ENCODE measurements at regions not wholly inside any gene's neighbourhood (a gene's known extent, or its start where the extent isn't known, plus 50 kb on each side); places are given as distances from the start of the nearest gene placed in this dataset.

- no peak for DNase-seq
Measured at GRCh38 chr10:130519791-130520190, 383.6 kb downstream of the GLRX3 start.

- no peak for DNase-seq
Measured at GRCh38 chr10:130531312-130531711, 395.1 kb downstream of the GLRX3 start.

GRCh38 chr10:130541090-130541489 lies 404.9 kb downstream of the GLRX3 start:
- DNase-seq: no peak

DNA sequence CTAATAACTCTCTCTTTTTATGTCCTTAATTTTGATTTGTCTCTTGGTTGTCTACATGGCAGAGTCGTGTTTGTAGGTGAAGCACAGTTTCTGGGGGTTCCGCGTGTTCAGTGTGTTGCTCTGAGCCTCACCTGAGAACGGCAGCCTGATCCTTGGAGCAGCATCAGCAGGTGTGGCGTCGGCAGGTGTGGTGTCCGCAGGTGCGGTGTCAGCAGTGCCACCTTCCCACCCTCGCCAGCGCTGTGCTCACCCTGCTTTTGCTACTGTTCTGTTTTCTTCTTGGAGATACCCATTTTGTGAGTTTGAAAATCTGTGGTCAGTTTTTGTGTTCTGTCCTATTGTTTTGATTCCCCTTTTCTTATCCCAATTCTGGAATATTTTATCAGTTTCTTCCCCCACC lies 406.6 kb downstream of the GLRX3 start:
- DNase-seq: no peak

DNA sequence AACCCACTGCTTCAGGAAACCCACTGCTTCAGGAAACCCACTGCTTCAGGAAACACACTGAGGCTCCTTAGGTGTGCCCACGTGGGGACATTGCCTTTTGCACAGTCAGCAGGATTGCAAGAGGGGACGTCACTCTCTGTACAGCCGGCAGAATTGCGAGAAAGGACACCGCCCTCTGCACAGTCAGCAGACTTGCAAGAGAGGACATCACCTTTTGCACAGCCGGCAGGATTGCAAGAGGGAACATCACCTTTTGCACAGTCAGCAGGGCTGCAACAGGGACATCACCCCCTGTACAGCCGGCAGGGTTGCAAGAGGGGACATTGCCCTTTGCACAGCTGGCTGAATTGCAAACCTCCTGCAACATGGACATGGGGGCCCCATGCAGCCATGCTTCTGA lies 407.6 kb downstream of the GLRX3 start:
- DNase-seq: no peak

- no peak for DNase-seq
Measured at GRCh38 chr10:130545122-130545521, 408.9 kb downstream of the GLRX3 start.

DNA sequence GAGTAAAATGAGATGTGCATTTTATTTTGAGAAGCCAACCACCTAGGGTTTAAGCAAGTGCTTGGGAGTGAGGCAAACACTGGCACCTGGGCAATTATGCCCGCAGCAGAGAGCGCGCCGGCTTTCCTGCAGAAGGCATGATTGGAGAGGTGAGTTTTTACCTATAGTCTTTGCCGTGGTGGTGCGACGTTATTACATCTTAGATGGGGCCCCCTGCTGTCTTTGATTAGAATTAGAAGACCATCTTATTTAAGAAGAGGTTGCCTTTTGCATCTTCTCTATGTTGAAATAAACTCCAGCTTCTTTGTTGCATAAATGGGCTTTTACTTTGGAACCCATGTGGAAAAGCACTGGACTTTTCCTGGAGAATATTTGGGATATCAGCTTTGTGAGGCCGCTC lies 409.5 kb downstream of the GLRX3 start:
- no peak for DNase-seq

GRCh38 chr10:130546841-130547240 lies 410.6 kb downstream of the GLRX3 start:
- DNase-seq: no peak

- no peak for DNase-seq
Measured at GRCh38 chr10:130547368-130547767, 411.2 kb downstream of the GLRX3 start.

DNA sequence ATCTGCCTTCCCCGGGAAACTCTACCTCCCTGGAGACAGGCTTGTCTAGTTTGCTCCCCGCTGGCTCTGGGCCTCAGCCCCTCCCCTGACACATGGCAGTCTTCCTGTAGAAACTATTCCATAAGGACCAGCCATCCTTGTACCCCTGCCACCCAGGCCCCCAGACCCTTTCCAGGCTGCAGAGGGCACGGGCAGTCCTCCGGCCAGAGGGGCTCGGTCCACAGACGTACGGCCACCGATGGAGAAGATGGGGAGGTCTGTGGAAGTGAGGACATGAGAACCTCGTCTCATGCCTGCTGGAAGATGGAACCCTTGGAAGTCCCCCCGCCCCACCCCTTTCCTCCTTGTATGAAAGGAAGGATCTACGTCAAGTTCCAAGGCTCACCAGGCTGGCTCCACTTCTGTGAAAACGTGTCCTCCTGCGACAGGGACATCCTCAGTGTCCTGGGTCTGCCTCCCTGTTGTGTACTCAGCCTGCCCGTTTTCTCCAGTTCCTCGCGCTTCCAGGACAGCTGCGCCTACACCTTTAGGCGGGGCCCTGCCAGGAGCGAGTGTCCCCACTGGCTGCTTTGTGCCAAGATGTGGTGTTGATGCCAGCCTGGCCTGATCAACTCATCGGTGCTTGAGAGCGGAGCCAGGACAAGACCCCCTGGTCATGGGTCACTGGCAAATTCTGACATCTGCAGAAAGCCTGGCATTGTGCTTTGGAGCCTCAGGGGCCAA lies 414.9 kb downstream of the GLRX3 start:
- DNase-seq: no peak

DNA sequence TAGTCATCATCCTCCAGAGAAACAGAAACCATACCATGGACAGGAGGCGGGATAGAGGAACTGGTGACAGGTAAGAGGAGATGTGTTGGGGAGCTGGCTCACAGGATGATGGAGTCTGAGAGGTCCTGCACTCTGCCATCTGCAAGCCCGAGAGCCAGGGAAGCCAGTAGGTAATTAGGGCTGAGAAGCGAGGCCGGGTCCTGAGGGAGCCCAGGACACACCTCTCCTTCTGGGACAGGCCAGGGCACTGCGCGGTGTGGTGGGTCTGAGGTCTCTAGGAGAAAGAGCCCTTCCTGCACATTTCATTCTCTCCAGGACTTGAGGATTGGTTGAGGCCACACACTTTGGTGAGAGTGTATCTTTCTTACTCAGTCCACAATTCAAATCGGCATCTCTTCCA lies 415.5 kb downstream of the GLRX3 start:
- no peak for DNase-seq

- no peak for DNase-seq
Measured at GRCh38 chr10:130553826-130554225, 417.6 kb downstream of the GLRX3 start.

- no peak for DNase-seq
Measured at GRCh38 chr10:130554701-130555410, 418.7 kb downstream of the GLRX3 start.

GRCh38 chr10:130555411-130555750 lies 419.2 kb downstream of the GLRX3 start:
- no peak for DNase-seq

GRCh38 chr10:130557181-130557845 lies 421.1 kb downstream of the GLRX3 start:
- DNase-seq: no peak

- DNase-seq: no peak
Measured at GRCh38 chr10:130558746-130559546, 422.8 kb downstream of the GLRX3 start.

GRCh38 chr10:130559547-130559880 lies 423.3 kb downstream of the GLRX3 start:
- no peak for DNase-seq

DNA sequence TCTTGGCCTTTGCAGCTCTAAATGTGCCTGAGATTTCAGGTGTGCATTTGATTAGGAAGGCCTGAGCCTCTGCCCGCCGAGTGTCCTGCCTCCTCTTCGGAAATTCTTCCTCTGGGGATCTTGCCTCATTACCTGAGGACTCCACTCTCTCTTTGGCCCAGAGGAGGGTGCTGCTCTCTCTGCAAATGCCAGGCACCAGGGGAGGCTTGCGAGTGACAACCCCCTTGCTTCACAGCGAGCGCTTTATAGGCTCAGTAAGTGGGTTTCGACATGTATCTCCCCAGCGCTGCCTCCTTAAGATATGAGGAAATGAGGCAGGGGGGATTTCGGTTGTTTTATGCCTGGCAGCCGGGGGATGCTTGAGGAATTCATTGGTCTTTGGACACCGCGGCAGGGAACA lies 423.9 kb downstream of the GLRX3 start:
- DNase-seq: no peak

DNA sequence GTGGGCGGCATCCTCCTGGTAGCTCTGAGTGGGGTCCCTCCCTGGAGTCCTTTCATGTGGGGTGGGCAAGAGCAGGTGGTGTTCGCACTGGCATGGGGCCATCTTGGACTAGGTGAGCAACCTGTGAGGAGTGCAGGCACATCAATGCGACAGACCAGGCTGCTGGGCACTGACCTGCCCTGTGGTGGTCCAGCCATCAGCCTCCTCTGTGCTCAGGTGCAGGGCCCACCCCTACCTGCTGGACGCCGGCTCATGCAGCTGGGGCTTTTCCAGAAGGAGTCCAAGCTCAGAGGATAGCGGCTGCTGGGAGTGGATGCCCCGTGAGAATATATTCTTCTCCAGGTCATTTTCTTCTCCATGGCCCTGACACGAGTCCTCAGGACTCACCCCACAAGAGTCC lies 424.4 kb downstream of the GLRX3 start:
- no peak for DNase-seq

DNA sequence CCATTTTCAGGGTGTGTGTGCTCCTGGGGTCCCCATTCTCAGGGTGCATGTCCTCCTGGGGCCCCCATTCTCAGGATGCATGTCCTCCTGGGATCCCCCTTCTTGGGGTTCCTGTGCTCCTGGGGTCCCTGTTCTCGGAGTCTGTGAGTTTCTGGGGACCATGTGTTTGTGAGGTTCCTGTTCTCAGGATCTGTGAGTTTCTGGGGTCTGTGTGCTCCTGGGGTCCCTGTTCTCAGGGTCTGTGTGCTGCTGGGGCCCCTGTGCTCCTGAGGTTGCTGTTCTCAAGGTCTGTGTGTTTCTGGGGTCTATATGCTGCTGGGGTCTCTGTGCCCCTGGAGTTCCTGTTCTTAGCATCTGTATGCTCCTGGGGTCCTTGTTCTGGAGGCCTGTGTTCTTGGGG lies 425.5 kb downstream of the GLRX3 start:
- no peak for DNase-seq

DNA sequence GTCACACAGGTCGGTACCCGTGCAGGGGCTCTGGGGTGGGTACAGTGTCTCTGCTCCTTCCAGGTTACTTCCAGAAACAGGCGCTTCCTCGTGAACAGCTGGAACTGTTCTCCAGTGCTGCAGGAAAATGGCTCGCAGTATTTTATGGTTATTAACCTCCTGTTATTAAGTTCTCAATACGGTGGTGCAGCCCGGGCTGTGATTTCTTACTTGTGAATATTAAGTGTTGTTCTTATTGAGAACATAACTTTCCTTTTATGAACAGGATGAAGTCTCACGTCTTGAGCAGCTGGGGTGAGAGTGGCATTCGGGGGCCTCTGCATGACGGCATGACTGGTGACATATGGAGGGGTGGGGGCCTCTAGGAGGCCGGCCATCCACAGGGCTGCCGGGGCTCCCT lies 430.8 kb downstream of the GLRX3 start:
- no peak for DNase-seq

DNA sequence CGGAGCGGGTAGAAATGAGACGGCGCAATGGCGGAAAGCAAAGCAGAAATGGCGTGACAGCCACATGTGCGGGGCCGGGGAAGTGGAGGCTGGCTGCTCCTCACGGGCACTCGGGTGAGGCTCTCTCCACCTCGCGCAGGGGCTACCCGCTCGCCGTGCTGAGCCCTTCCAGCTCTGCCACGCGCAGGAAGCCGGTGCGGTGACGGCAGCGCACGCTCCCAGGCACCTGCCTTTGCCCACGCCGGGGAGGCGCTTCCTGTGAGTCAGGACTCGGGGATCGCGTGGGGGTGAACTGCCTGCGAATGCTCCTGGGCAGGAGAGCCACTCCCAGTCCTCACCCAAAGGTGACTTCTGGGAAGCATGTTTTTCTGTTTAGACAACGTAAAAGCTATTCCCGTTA lies 431.2 kb downstream of the GLRX3 start:
- no peak for DNase-seq

- no peak for DNase-seq
Measured at GRCh38 chr10:130568246-130568645, 432.1 kb downstream of the GLRX3 start.

GRCh38 chr10:130570074-130570473 lies 433.9 kb downstream of the GLRX3 start:
- no peak for DNase-seq
